ENCODE measurements at regions not wholly inside any gene's neighbourhood (a gene's known extent, or its start where the extent isn't known, plus 50 kb on each side); places are given as distances from the start of the nearest gene placed in this dataset.

- TF ChIP-seq, protein P1, sequence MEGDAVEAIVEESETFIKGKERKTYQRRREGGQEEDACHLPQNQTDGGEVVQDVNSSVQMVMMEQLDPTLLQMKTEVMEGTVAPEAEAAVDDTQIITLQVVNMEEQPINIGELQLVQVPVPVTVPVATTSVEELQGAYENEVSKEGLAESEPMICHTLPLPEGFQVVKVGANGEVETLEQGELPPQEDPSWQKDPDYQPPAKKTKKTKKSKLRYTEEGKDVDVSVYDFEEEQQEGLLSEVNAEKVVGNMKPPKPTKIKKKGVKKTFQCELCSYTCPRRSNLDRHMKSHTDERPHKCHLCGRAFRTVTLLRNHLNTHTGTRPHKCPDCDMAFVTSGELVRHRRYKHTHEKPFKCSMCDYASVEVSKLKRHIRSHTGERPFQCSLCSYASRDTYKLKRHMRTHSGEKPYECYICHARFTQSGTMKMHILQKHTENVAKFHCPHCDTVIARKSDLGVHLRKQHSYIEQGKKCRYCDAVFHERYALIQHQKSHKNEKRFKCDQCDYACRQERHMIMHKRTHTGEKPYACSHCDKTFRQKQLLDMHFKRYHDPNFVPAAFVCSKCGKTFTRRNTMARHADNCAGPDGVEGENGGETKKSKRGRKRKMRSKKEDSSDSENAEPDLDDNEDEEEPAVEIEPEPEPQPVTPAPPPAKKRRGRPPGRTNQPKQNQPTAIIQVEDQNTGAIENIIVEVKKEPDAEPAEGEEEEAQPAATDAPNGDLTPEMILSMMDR (conservative IDR thresholded peaks at IDR 0.05; ENCODE audit: low read depth, low read length) = no peak
- TF ChIP-seq EZH2 (IDR thresholded peaks at IDR 0.05; ENCODE audit: borderline replicate concordance, low read depth, low read length, poor library complexity, severe bottlenecking) = no peak
These were observed 135.5 kb upstream of the EDNRB start for GRCh38 chr13:78054157-78054556.
